G401 (cell line): ENCODE measurements at regions not wholly inside any gene's neighbourhood (a gene's known extent, or its start where the extent isn't known, plus 50 kb on each side); places are given as distances from the start of the nearest gene placed in this dataset.
"Not testable (repeated sequence)": the region's sequence is repeated elsewhere in the genome, so short reads cannot be mapped to it uniquely, and the experiment has no call there.

Experiments used
- DNase-seq: peaks from one replicate; pipeline ENCODE4 v3.0.0-alpha.2; 2015; ENCODE audit warnings: low spot score
- in situ Hi-C: cut with HindIII; loops from 2 replicates; pipeline ENCODE4 v1.10.0; 2016; ENCODE audit warnings: low sequenced_read_pairs, mixed read lengths

- DNase-seq, in situ Hi-C loops: not testable (repeated sequence)
Observed at GRCh38 chr16:88182967-88183881, 199.5 kb upstream of the ZNF469 start.

- in situ Hi-C loops, DNase-seq: not testable (repeated sequence)
Observed at GRCh38 chr16:88184053-88184452, 198.7 kb upstream of the ZNF469 start.

- in situ Hi-C loops, DNase-seq: not testable (repeated sequence)
Observed at GRCh38 chr16:88184566-88185355, 198.0 kb upstream of the ZNF469 start.

- DNase-seq, in situ Hi-C loops: not testable (repeated sequence)
Observed at GRCh38 chr16:88185406-88185805, 197.4 kb upstream of the ZNF469 start.

- in situ Hi-C loops, DNase-seq: not testable (repeated sequence)
Observed at GRCh38 chr16:88185976-88186888, 196.5 kb upstream of the ZNF469 start.

GRCh38 chr16:88186889-88187870, 195.6 kb upstream of the ZNF469 start:
- DNase-seq, in situ Hi-C loops: not testable (repeated sequence)

- in situ Hi-C loops, DNase-seq: not testable (repeated sequence)
Observed at GRCh38 chr16:88188171-88188895, 194.4 kb upstream of the ZNF469 start.

- in situ Hi-C loops, DNase-seq: not testable (repeated sequence)
Observed at GRCh38 chr16:88190592-88191095, 192.1 kb upstream of the ZNF469 start.

GRCh38 chr16:88191168-88191567, 191.6 kb upstream of the ZNF469 start:
- in situ Hi-C loops, DNase-seq: not testable (repeated sequence)

- DNase-seq = no peak
- in situ Hi-C loops = no loop called here
Observed at GRCh38 chr16:88192601-88193000, 190.2 kb upstream of the ZNF469 start.

GRCh38 chr16:88193706-88194396, 188.9 kb upstream of the ZNF469 start:
- in situ Hi-C loops = not testable (repeated sequence)
- DNase-seq = peak; percentile 64

GRCh38 chr16:88194397-88195268, 188.1 kb upstream of the ZNF469 start:
- no peak for DNase-seq
- in situ Hi-C loops = no loop called here

- in situ Hi-C loops = no loop called here
Observed at GRCh38 chr16:88195269-88195705, 187.5 kb upstream of the ZNF469 start.

GRCh38 chr16:88195911-88196465, 186.8 kb upstream of the ZNF469 start:
- in situ Hi-C loops = no loop called here
- DNase-seq = no peak

More at GRCh38 chr16:88195269-88195705, 187.5 kb upstream of the ZNF469 start:
- DNase-seq = no peak
